ENCODE measurements at regions not wholly inside any gene's neighbourhood (a gene's known extent, or its start where the extent isn't known, plus 50 kb on each side); places are given as distances from the start of the nearest gene placed in this dataset.

- DNase-seq (ENCODE audit: low spot score) (no peak), FAIRE-seq (no peak)
Observed at GRCh38 chr11:134675983-134676382, 263.9 kb upstream of the B3GAT1 start.

GRCh38 chr11:134674974-134675373 lies 262.9 kb upstream of the B3GAT1 start:
- FAIRE-seq = no peak
- DNase-seq (ENCODE audit: low spot score) = no peak

- DNase-seq (ENCODE audit: low spot score) (no peak), FAIRE-seq (no peak)
Observed at GRCh38 chr11:134670961-134671370, 258.9 kb upstream of the B3GAT1 start.

GRCh38 chr11:134670247-134670782 lies 258.3 kb upstream of the B3GAT1 start:
- DNase-seq (ENCODE audit: low spot score) = no peak
- no peak for FAIRE-seq

DNA sequence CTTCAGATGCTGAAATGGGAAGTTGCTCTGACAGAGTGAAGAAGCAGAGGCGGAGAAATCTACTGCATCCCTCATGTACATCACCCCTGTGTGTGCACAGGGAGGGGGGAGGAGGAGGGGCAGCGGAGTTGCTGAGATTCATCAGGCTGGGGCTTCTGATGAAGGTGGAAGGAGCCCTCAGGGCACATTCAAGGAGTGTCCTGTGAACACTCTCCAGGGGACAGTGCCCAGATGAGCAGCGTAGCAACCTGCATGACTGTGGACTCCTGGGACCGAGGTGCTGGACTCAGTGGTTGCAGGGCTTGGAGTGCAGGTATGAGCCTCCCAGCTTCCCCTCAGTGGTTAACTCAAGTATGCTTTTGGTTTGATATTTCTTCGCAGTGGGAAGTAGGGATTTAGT lies 257.8 kb upstream of the B3GAT1 start:
- no peak for FAIRE-seq

GRCh38 chr11:134668796-134669195 lies 256.8 kb upstream of the B3GAT1 start:
- FAIRE-seq (no peak), DNase-seq (ENCODE audit: low spot score) (no peak)

More for the DNA sequence above, 257.8 kb upstream of the B3GAT1 start:
- no peak for DNase-seq (ENCODE audit: low spot score)

GRCh38 chr11:134668076-134668475 lies 256.0 kb upstream of the B3GAT1 start:
- no peak for FAIRE-seq
- DNase-seq (ENCODE audit: low spot score) = no peak

DNA sequence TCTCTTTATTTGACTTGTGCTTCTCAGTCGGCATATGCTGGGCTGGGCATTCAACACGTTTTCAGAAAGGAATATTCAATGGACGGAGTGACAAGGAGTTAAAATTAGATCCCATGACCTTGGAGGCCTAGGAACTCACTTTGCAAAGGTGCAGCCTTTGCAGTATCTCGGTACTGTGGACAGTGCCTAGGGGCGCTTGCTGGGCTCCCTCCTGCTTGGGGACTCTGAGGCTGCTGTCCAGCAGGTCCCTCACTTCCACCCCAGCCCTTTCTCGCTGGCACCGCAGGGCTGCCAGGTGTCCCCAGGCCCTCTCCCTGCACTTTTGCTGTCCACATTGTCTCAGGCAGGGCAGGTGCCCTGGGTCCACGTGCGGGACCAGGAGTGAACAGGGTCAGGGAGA lies 255.5 kb upstream of the B3GAT1 start:
- no peak for FAIRE-seq

DNA sequence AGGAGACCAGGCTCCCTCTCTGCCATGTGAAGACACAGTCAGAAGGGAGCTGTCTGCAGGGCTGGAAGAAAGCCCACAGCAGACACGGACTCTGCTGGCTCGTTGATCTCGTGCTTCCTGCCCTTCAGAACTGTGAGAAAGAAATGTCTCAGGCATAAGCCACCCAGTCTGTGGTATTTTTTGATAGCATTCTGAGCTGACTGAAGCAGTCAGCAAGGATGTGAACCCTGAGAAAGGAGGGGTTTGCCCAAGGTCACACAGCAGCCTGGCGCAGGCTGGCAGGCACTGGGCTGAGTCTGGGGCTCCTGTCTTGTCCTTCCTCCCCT lies 255.1 kb upstream of the B3GAT1 start:
- no peak for DNase-seq (ENCODE audit: low spot score)
- FAIRE-seq = no peak

More for the DNA sequence above, 255.5 kb upstream of the B3GAT1 start:
- DNase-seq (ENCODE audit: low spot score) = no peak

GRCh38 chr11:134666273-134667174 lies 254.5 kb upstream of the B3GAT1 start:
- no peak for DNase-seq (ENCODE audit: low spot score)
- no peak for FAIRE-seq

DNA sequence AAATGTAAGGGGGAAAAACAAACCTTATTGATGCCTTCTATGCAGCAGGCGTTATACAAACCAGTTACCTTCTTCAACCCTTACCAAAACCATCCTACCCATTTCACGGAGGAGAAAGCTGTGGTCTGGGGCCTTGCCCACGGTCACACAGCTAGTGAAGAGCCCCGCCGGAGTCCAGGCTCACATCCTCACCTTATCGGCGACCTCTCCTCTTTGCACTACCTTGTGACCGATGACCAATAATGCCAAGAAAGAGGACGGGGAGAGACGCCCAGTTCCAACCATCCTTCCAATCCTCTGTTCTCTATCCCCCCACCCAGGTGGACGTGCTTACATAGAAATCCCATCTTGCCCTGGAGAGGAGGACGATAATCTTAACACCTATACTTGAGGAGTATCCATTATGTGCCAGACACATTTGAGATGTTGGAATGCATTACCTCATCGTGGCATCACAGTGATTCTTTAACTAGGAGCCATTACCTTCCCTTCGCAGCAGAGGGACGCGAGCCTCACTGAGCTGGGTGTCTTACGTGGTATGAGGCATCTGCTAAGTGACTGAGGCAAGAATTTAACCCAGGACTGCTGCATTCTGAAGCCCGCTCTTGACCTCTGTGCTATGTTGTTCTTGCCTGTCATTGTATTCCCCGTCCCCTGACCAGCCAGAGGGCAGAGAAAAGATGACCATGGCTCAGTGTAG lies 253.7 kb upstream of the B3GAT1 start:
- DNase-seq (ENCODE audit: low spot score) = no peak
- no peak for FAIRE-seq

GRCh38 chr11:134665188-134665535 lies 253.1 kb upstream of the B3GAT1 start:
- FAIRE-seq (no peak), DNase-seq (ENCODE audit: low spot score) (no peak)

DNA sequence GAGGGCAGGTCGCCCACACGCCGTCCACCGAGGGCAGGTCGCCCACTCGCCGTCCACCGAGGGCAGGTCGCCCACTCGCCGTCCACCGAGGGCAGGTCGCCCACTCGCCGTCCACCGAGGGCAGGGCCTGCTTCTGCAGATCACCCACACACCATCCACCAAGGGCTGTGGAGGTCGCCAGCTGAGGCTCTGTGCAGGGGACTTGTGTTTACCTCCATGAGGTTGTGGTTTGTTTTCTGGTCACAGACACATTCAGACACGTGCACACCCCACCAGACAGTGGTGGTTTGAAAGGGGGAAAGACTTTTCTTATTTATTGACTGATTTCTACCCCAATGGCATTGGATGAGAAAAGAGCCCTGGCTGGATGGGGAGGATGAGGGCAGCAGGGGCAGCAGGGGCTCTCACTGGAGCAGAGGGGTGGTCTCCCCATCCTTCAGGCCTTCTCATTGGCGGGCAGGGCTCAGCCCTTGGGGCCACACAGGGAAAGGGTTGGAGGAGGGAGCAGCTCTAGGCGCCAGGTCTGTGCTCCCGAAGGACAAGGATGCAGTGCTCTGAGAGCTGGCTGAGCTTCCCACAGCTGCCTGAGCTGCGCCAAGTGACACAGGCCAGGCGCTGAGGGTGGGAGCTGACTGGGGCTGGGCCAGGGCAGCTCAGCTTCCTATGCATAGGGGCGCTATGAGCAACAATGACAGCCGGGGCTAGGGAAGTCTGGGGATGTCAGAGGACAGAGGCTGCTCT lies 252.6 kb upstream of the B3GAT1 start:
- FAIRE-seq (no peak), DNase-seq (ENCODE audit: low spot score) (no peak)

DNA sequence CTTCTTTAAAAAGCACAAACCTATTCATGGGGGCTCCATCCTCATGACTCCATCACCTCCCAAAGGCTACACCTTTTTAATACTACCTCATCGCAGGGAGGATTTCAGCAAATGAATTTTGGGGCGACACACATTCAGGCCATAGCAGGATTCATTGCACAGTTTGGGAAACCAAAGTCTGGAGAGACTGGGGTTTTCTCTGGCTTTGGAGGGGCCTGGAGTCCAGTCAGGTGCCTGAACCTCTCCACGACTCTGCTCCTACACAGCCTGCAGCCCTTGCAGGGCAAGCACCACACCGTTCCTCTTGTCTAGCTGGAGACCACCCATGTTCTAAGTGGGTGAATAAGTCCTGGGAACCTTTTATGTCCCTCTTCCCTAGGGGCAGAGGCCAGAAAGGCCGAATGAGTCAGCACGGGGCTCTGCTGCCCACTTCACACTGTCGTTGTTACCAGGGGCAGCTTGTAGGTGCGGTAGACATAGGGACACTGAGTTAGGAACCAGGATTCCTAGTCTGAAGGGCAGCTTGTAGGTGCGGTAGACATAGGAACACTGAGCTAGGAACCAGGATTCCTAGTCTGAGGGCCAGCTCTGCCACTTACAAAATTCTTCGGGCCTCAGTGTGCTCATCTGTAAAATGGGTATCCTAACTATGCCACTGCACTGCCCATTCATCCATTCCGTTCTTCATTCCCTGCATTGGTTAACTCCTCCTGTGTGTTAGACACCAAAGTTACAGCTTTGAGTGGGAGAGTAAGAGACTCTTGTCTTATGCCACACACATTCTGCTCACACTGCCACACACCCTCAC lies 251.7 kb upstream of the B3GAT1 start:
- no peak for DNase-seq (ENCODE audit: low spot score)
- FAIRE-seq = no peak

GRCh38 chr11:134662629-134663360 lies 250.8 kb upstream of the B3GAT1 start:
- no peak for FAIRE-seq
- no peak for DNase-seq (ENCODE audit: low spot score)

- DNase-seq (ENCODE audit: low spot score) (no peak), FAIRE-seq (no peak)
Observed at GRCh38 chr11:134661660-134662059, 249.6 kb upstream of the B3GAT1 start.

GRCh38 chr11:134660416-134660815 lies 248.4 kb upstream of the B3GAT1 start:
- FAIRE-seq = no peak
- no peak for DNase-seq (ENCODE audit: low spot score)

GRCh38 chr11:134659882-134660281 lies 247.8 kb upstream of the B3GAT1 start:
- FAIRE-seq (no peak), DNase-seq (ENCODE audit: low spot score) (no peak)

GRCh38 chr11:134658481-134659225 lies 246.6 kb upstream of the B3GAT1 start:
- no peak for DNase-seq (ENCODE audit: low spot score)
- FAIRE-seq = no peak

GRCh38 chr11:134657631-134658030 lies 245.6 kb upstream of the B3GAT1 start:
- DNase-seq (ENCODE audit: low spot score) (no peak), FAIRE-seq (no peak)
